Osteoblast (primary cell): ENCODE measurements at regions not wholly inside any gene's neighbourhood (a gene's known extent, or its start where the extent isn't known, plus 50 kb on each side); places are given as distances from the start of the nearest gene placed in this dataset.

Source experiments
- DNase-seq: peaks from one replicate; pipeline ENCODE4 v3.0.0; 2011; ENCODE audit warnings: low spot score, mixed read lengths; ENCODE audit not compliant: insufficient read length; ENCODE audit errors: missing footprints
- H2AFZ ChIP-seq: 2 replicates; pipeline ENCODE4 v1.6.0; 2011; ENCODE audit warnings: mild to moderate bottlenecking, low read length
- H3K27ac ChIP-seq: 2 replicates; pipeline ENCODE4 v1.5.1; 2011; ENCODE audit warnings: mild to moderate bottlenecking, low read depth, low read length, moderate library complexity
- H3K27me3 ChIP-seq: 2 replicates; pipeline ENCODE4 v1.6.0; 2012; ENCODE audit warnings: mild to moderate bottlenecking, control low read depth, inconsistent platforms, low read length, moderate library complexity; ENCODE audit not compliant: insufficient read depth
- H3K36me3 ChIP-seq: 2 replicates; pipeline ENCODE4 v1.5.1; 2011; ENCODE audit warnings: mild to moderate bottlenecking, low read length, control low read depth, moderate library complexity; ENCODE audit not compliant: insufficient read depth
- H3K4me1 ChIP-seq: 2 replicates; pipeline ENCODE4 v1.5.1; 2011; ENCODE audit warnings: mild to moderate bottlenecking, low read length, control low read depth, moderate library complexity; ENCODE audit not compliant: insufficient read depth
- H3K4me2 ChIP-seq: 2 replicates; pipeline ENCODE4 v1.6.0; 2011; ENCODE audit warnings: mild to moderate bottlenecking, low read length; ENCODE audit not compliant: insufficient read depth
- H3K4me3 ChIP-seq: fragments of 200-600 bp; sonication (generic); 3 replicates; pipeline ENCODE4 v1.5.1; 2012; ENCODE audit warnings: mild to moderate bottlenecking, low read length, inconsistent platforms; ENCODE audit not compliant: insufficient read depth
- H3K79me2 ChIP-seq: 2 replicates; pipeline ENCODE4 v1.6.0; 2012; ENCODE audit warnings: mild to moderate bottlenecking, low read length, control low read depth, inconsistent platforms; ENCODE audit not compliant: insufficient read depth
- H3K9me3 ChIP-seq: 2 replicates; pipeline ENCODE4 v1.5.1; 2011; ENCODE audit warnings: low read depth, low read length, control low read depth
- H4K20me1 ChIP-seq: 2 replicates; pipeline ENCODE4 v1.6.0; 2012; ENCODE audit warnings: mild to moderate bottlenecking, low read length, control low read depth; ENCODE audit not compliant: insufficient read depth
- CTCF ChIP-seq: IDR thresholded peaks from 2 replicates; pipeline ENCODE4 v1.5.1; 2011; ENCODE audit warnings: mild to moderate bottlenecking, low read depth, low read length, moderate library complexity; ENCODE audit errors: extremely low read depth

DNA sequence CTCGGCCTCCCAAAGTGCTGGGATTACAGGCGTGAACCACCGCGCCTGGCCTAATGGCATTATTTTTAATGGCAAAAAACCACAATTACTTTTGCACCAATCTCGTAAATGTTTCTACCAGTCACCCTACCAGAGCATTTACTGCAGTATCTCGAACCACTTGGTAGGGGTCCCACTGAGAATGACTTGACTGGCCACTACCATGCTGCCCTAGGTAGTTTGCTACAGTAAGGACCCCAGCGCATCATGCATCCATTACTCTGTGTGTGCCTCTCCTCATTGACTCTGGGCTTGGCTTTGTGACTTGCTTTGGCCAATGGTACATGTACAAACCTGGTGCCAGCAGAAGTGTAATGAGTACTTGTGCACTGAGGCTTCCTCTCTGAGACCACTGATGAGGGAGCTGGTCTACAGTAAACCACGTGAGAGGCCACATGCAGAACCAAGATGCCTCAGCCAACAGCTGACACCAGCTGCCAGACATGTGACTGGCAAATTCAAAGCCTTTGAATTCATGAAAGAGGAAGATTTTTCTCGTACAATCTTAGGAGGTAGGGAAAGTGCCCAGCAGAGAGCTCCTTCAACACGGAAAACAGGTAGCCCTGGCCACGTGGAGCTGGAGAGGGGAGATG lies 421.7 kb upstream of the C16orf82 start:
- H3K27me3 ChIP-seq, result no peaks in the 10 kb centered on the region
- H3K4me2 ChIP-seq, result no peak overlapping the region
- H3K4me1 ChIP-seq, result no peaks in the 10 kb centered on the region

GRCh38 chr16:26645614-26646013 lies 421.1 kb upstream of the C16orf82 start:
- no peak overlapping the region for H3K4me2 ChIP-seq
- no peak for TF ChIP-seq CTCF
- H3K36me3 ChIP-seq, result no peaks in the 10 kb centered on the region
- H2AFZ ChIP-seq, result no peak overlapping the region
- no peaks in the 10 kb centered on the region for H3K9me3 ChIP-seq
- H3K79me2 ChIP-seq, result no peaks in the 10 kb centered on the region
- no peaks in the 10 kb centered on the region for H3K4me1 ChIP-seq
- H4K20me1 ChIP-seq, result no peaks in the 10 kb centered on the region
- H3K27me3 ChIP-seq, result no peaks in the 10 kb centered on the region
- H3K4me3 ChIP-seq, result no peak overlapping the region
- no peak for DNase-seq
- no peak overlapping the region for H3K27ac ChIP-seq

More for the DNA sequence above, 421.7 kb upstream of the C16orf82 start:
- H3K9me3 ChIP-seq, result no peaks in the 10 kb centered on the region
- no peak for TF ChIP-seq CTCF
- H3K36me3 ChIP-seq, result no peaks in the 10 kb centered on the region
- peak; percentile 17 for DNase-seq
- H3K4me3 ChIP-seq, result no peak overlapping the region
- H2AFZ ChIP-seq, result no peak overlapping the region
- H3K27ac ChIP-seq, result no peak overlapping the region
- H4K20me1 ChIP-seq, result no peaks in the 10 kb centered on the region
- no peaks in the 10 kb centered on the region for H3K79me2 ChIP-seq

GRCh38 chr16:26647870-26648269 lies 418.9 kb upstream of the C16orf82 start:
- Histone ChIP-seq H3K4me3 (no peak overlapping the region), H3K27me3 (no peaks in the 10 kb centered on the region), H3K27ac (no peak overlapping the region), H4K20me1 (no peaks in the 10 kb centered on the region), H3K4me2 (no peak overlapping the region), H2AFZ (no peak overlapping the region), H3K79me2 (no peaks in the 10 kb centered on the region), H3K36me3 (no peaks in the 10 kb centered on the region), H3K9me3 (no peaks in the 10 kb centered on the region), H3K4me1 (no peaks in the 10 kb centered on the region)
- no peak for TF ChIP-seq CTCF
- no peak for DNase-seq

DNA sequence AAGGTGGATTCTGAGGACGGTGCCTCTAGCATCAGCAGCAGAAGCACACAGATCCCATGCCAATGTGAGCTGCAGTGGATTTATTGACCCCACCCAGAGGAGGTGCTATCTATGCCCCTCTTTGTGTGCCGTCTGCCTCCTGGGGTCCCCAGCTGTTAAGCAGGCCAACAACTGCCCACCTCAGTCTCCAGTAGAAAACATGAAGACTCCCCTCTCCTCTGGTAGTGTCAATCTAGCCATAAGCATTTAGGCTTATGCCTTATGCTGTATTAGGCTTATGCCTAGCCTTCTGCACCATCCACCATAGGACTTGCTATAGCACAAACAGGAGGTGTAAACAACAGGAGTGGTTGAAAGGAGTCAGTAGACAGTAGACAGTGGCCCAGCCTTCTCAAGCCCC lies 417.9 kb upstream of the C16orf82 start:
- DNase-seq, result no peak
- no peak for TF ChIP-seq CTCF
- Histone ChIP-seq H3K4me3 (no peak overlapping the region), H4K20me1 (no peaks in the 10 kb centered on the region), H3K36me3 (no peaks in the 10 kb centered on the region), H3K4me1 (no peaks in the 10 kb centered on the region), H3K79me2 (no peaks in the 10 kb centered on the region), H2AFZ (no peak overlapping the region), H3K27me3 (no peaks in the 10 kb centered on the region), H3K27ac (no peak overlapping the region), H3K9me3 (no peaks in the 10 kb centered on the region), H3K4me2 (no peak overlapping the region)
